Endothelial cell (in vitro differentiated cells): ENCODE measurements at regions not wholly inside any gene's neighbourhood (a gene's known extent, or its start where the extent isn't known, plus 50 kb on each side); places are given as distances from the start of the nearest gene placed in this dataset.

Experiments
- DNase-seq: peaks from one replicate; pipeline ENCODE4 v3.0.0; 2021; ENCODE audit warnings: low spot score
- H3K27ac Mint-ChIP-seq: one replicate; pipeline ENCODE4 v1.8.0; 2021; ENCODE audit warnings: mixed read lengths, inconsistent platforms; ENCODE audit not compliant: unreplicated experiment
- H3K27me3 Mint-ChIP-seq: one replicate; pipeline ENCODE4 v1.8.0; 2021; ENCODE audit warnings: mild to moderate bottlenecking, moderate library complexity, mixed read lengths, inconsistent platforms; ENCODE audit not compliant: unreplicated experiment
- H3K36me3 Mint-ChIP-seq: one replicate; pipeline ENCODE4 v1.8.0; 2021; ENCODE audit warnings: mild to moderate bottlenecking, low read depth, mixed read lengths, inconsistent platforms; ENCODE audit not compliant: unreplicated experiment
- H3K4me1 Mint-ChIP-seq: one replicate; pipeline ENCODE4 v1.8.0; 2021; ENCODE audit warnings: mild to moderate bottlenecking, mixed read lengths, inconsistent platforms; ENCODE audit not compliant: unreplicated experiment
- H3K4me3 Mint-ChIP-seq: one replicate; pipeline ENCODE4 v1.8.0; 2021; ENCODE audit warnings: mild to moderate bottlenecking, mixed read lengths, inconsistent platforms; ENCODE audit not compliant: unreplicated experiment
- H3K9me3 Mint-ChIP-seq: one replicate; pipeline ENCODE4 v1.8.0; 2021; ENCODE audit warnings: mixed read lengths, inconsistent platforms; ENCODE audit not compliant: unreplicated experiment
- CTCF ChIP-seq: fragments of 200-600 bp; sonication (generic); IDR thresholded peaks from one replicate; pipeline ENCODE4 v1.5.0; 2021; ENCODE audit warnings: antibody characterized with exemption; ENCODE audit not compliant: unreplicated experiment

- no peaks in the 10 kb centered on the region for H3K4me1 Mint-ChIP-seq
- no peaks in the 10 kb centered on the region for H3K27me3 Mint-ChIP-seq
- H3K27ac Mint-ChIP-seq: no peak overlapping the region
- H3K36me3 Mint-ChIP-seq: no peaks in the 10 kb centered on the region
- H3K9me3 Mint-ChIP-seq: no peaks in the 10 kb centered on the region
- H3K4me3 Mint-ChIP-seq: no peak overlapping the region
- no peak for DNase-seq
- TF ChIP-seq CTCF: no peak
These were observed 253.7 kb upstream of the PWP1 start for GRCh38 chr12:107431942-107432341.

GRCh38 chr12:107435072-107435471, 250.5 kb upstream of the PWP1 start:
- no peak for TF ChIP-seq CTCF
- no peak for DNase-seq
- no peak overlapping the region for H3K4me3 Mint-ChIP-seq
- no peaks in the 10 kb centered on the region for H3K9me3 Mint-ChIP-seq
- H3K36me3 Mint-ChIP-seq: no peaks in the 10 kb centered on the region
- no peak overlapping the region for H3K27ac Mint-ChIP-seq
- no peaks in the 10 kb centered on the region for H3K27me3 Mint-ChIP-seq
- no peaks in the 10 kb centered on the region for H3K4me1 Mint-ChIP-seq

GRCh38 chr12:107435520-107435919, 250.1 kb upstream of the PWP1 start:
- Mint-ChIP-seq H3K4me1 (no peaks in the 10 kb centered on the region), H3K27ac (no peak overlapping the region), H3K4me3 (no peak overlapping the region), H3K9me3 (no peaks in the 10 kb centered on the region), H3K36me3 (no peaks in the 10 kb centered on the region), H3K27me3 (no peaks in the 10 kb centered on the region)
- no peak for TF ChIP-seq CTCF
- no peak for DNase-seq

GRCh38 chr12:107436376-107436775, 249.2 kb upstream of the PWP1 start:
- Mint-ChIP-seq H3K27ac (no peak overlapping the region), H3K9me3 (no peaks in the 10 kb centered on the region), H3K36me3 (no peaks in the 10 kb centered on the region), H3K4me1 (no peaks in the 10 kb centered on the region), H3K27me3 (no peaks in the 10 kb centered on the region), H3K4me3 (no peak overlapping the region)
- no peak for DNase-seq
- no peak for TF ChIP-seq CTCF

- H3K4me1 Mint-ChIP-seq: no peaks in the 10 kb centered on the region
- no peaks in the 10 kb centered on the region for H3K27me3 Mint-ChIP-seq
- no peak overlapping the region for H3K27ac Mint-ChIP-seq
- no peak overlapping the region for H3K4me3 Mint-ChIP-seq
- no peak for TF ChIP-seq CTCF
- H3K9me3 Mint-ChIP-seq: no peaks in the 10 kb centered on the region
- no peak for DNase-seq
- H3K36me3 Mint-ChIP-seq: no peaks in the 10 kb centered on the region
These were observed 248.8 kb upstream of the PWP1 start for GRCh38 chr12:107436836-107437235.
